NCI-H1436 treated with DMSO at 0.1 percent for 48 hours (cell line): ENCODE measurements at regions not wholly inside any gene's neighbourhood (a gene's known extent, or its start where the extent isn't known, plus 50 kb on each side); places are given as distances from the start of the nearest gene placed in this dataset.
A peak's percentile ranks its signal among the peaks of the same experiment; 100 is the strongest.

Experiments
- DNase-seq: peaks from one replicate; lab custom pipeline; 2025; lab: John Stamatoyannopoulos, UW

- no peak for DNase-seq
Measured at GRCh38 chr9:73558471-73558870, 406.8 kb downstream of the ANXA1 start.

GRCh38 chr9:73565026-73565425, 413.4 kb downstream of the ANXA1 start:
- DNase-seq = no peak

GRCh38 chr9:73565833-73566465, 414.3 kb downstream of the ANXA1 start:
- no peak for DNase-seq

- no peak for DNase-seq
Measured at GRCh38 chr9:73566627-73567026, 415.0 kb downstream of the ANXA1 start.

- no peak for DNase-seq
Measured at GRCh38 chr9:73573235-73573634, 421.6 kb downstream of the ANXA1 start.

GRCh38 chr9:73575101-73576060, 423.7 kb downstream of the ANXA1 start:
- no peak for DNase-seq

GRCh38 chr9:73577848-73578247, 426.2 kb downstream of the ANXA1 start:
- peak; percentile 52 for DNase-seq

- DNase-seq = no peak
Measured at GRCh38 chr9:73579823-73580222, 428.2 kb downstream of the ANXA1 start.

- no peak for DNase-seq
Measured at GRCh38 chr9:73583576-73583975, 431.9 kb downstream of the ANXA1 start.

GRCh38 chr9:73595036-73595545, 443.4 kb downstream of the ANXA1 start:
- no peak for DNase-seq

GRCh38 chr9:73596321-73596720, 444.7 kb downstream of the ANXA1 start:
- no peak for DNase-seq

- no peak for DNase-seq
Measured at GRCh38 chr9:73597039-73597438, 445.4 kb downstream of the ANXA1 start.

GRCh38 chr9:73597771-73598170, 446.1 kb downstream of the ANXA1 start:
- no peak for DNase-seq

GRCh38 chr9:73609381-73609780, 457.7 kb downstream of the ANXA1 start:
- no peak for DNase-seq

GRCh38 chr9:73611032-73611431, 459.4 kb downstream of the ANXA1 start:
- peak; percentile 3 for DNase-seq

- DNase-seq = no peak
Measured at GRCh38 chr9:73613092-73613701, 461.5 kb downstream of the ANXA1 start.

GRCh38 chr9:73615557-73615956, 463.9 kb downstream of the ANXA1 start:
- no peak for DNase-seq

GRCh38 chr9:73617586-73617985, 465.9 kb downstream of the ANXA1 start:
- DNase-seq = no peak

- DNase-seq = no peak
Measured at GRCh38 chr9:73640971-73641370, 489.3 kb downstream of the ANXA1 start.

GRCh38 chr9:73643379-73644013, 491.8 kb downstream of the ANXA1 start:
- no peak for DNase-seq

GRCh38 chr9:73647560-73647959, 495.9 kb downstream of the ANXA1 start:
- no peak for DNase-seq

GRCh38 chr9:73649552-73649951, 497.9 kb downstream of the ANXA1 start:
- DNase-seq = no peak
